Cardiac muscle cell (in vitro differentiated cells and primary cell): ENCODE measurements at regions not wholly inside any gene's neighbourhood (a gene's known extent, or its start where the extent isn't known, plus 50 kb on each side); places are given as distances from the start of the nearest gene placed in this dataset.

Experiments used
- DNase-seq, 2 donors: peaks; one replicate each; pipeline versions ENCODE4 v3.0.0 to v3.0.0-alpha.2; 2010 to 2017; ENCODE audit warnings: low read depth in 1 of 2, low spot score in 1 of 2
- H3K27ac ChIP-seq: fragments of 200-600 bp; sonication (generic); 2 replicates; pipeline ENCODE4 v1.5.1; 2016
- H3K27me3 ChIP-seq: fragments of 200-600 bp; sonication (generic); 2 replicates; pipeline ENCODE4 v1.6.0; 2016; ENCODE audit warnings: control low read depth
- H3K36me3 ChIP-seq: fragments of 200-600 bp; sonication (generic); 2 replicates; pipeline ENCODE4 v1.5.1; 2016; ENCODE audit warnings: control low read depth
- H3K4me1 ChIP-seq: fragments of 200-600 bp; sonication (generic); 2 replicates; pipeline ENCODE4 v1.8.1; 2017; ENCODE audit warnings: low read depth, mild to moderate bottlenecking, mixed run types
- H3K4me3 ChIP-seq: fragments of 200-600 bp; sonication (generic); 2 replicates; pipeline ENCODE4 v1.5.1; 2016; ENCODE audit warnings: mild to moderate bottlenecking
- H3K9me3 ChIP-seq: fragments of 200-600 bp; sonication (generic); 2 replicates; pipeline ENCODE4 v1.5.1; 2017; ENCODE audit warnings: low read depth, mild to moderate bottlenecking, control low read depth
- TF ChIP-seq, protein P1 (sequence below): IDR thresholded peaks from 2 replicates; pipeline ENCODE4 v1.5.1; 2012; ENCODE audit warnings: low read depth, mild to moderate bottlenecking, low read length

- TF ChIP-seq, protein P1, sequence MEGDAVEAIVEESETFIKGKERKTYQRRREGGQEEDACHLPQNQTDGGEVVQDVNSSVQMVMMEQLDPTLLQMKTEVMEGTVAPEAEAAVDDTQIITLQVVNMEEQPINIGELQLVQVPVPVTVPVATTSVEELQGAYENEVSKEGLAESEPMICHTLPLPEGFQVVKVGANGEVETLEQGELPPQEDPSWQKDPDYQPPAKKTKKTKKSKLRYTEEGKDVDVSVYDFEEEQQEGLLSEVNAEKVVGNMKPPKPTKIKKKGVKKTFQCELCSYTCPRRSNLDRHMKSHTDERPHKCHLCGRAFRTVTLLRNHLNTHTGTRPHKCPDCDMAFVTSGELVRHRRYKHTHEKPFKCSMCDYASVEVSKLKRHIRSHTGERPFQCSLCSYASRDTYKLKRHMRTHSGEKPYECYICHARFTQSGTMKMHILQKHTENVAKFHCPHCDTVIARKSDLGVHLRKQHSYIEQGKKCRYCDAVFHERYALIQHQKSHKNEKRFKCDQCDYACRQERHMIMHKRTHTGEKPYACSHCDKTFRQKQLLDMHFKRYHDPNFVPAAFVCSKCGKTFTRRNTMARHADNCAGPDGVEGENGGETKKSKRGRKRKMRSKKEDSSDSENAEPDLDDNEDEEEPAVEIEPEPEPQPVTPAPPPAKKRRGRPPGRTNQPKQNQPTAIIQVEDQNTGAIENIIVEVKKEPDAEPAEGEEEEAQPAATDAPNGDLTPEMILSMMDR = no peak
Measured at GRCh38 chr20:57800791-57801430, 91.1 kb upstream of the PMEPA1 start.

GRCh38 chr20:57797401-57797800 lies 87.6 kb upstream of the PMEPA1 start:
- Histone ChIP-seq H3K36me3 (no peaks in the 10 kb centered on the region), H3K27ac (no peak overlapping the region), H3K4me3 (no peak overlapping the region), H3K9me3 (no peaks in the 10 kb centered on the region), H3K27me3 (no peaks in the 10 kb centered on the region), H3K4me1 (no peaks in the 10 kb centered on the region)
- no peak for DNase-seq
- TF ChIP-seq, protein P1 = no peak

More at GRCh38 chr20:57800791-57801430, 91.1 kb upstream of the PMEPA1 start:
- Histone ChIP-seq H3K36me3 (no peaks in the 10 kb centered on the region), H3K27ac (no peak overlapping the region), H3K4me3 (no peak overlapping the region), H3K4me1 (no peaks in the 10 kb centered on the region), H3K27me3 (no peaks in the 10 kb centered on the region), H3K9me3 (no peaks in the 10 kb centered on the region)
- no peak for DNase-seq

DNA sequence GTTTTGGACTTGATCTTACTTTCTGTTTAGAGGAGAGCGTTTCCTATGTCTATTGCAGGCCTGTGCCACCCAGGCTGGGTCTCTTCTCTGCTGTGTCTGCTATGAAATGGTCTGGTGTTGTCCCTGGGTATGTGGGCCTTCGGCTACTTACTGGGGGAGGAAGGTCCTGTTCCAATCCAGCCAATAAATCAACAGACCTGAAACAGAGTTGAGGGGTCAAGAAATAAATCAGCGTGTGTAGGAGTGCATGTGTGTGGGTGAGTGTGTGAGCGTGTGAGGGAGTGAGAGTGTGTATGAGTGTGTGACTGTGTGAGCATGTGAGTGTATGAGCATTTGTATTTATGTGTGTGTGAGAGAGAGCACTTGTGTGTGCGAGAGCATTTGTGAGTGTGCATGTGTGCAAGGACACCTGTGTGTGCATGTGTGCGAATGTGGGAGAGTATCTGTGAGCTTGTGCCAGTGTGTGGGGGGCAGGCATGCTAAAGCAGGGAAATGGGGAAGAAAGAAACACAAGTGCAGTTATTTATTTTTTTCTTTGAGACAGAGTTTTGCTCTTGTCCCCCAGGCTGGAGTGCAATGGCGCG lies 86.3 kb upstream of the PMEPA1 start:
- H3K4me1 ChIP-seq = no peaks in the 10 kb centered on the region
- H3K27me3 ChIP-seq = no peaks in the 10 kb centered on the region
- H3K4me3 ChIP-seq = no peak overlapping the region
- no peaks in the 10 kb centered on the region for H3K36me3 ChIP-seq
- no peak for DNase-seq
- TF ChIP-seq, protein P1 = no peak
- no peak overlapping the region for H3K27ac ChIP-seq
- no peaks in the 10 kb centered on the region for H3K9me3 ChIP-seq

DNA sequence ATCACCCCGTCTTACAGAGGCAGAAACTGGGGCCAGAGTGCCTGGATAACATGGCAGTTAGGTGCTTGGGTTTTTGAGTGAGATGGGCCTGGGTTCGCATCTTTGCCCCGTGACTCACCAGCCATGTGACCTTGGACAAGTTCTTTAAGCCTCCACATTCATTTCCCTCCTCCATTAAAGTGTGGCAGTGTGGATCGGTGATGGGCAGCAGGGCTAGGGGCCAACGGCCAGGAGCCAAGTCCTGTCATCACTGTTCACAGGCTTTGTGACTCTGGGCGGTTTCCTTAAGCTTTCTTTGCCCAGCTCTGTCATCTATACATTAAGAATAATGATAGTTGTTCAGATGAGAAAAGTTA lies 85.5 kb upstream of the PMEPA1 start:
- H3K4me3 ChIP-seq = no peak overlapping the region
- H3K4me1 ChIP-seq = no peaks in the 10 kb centered on the region
- H3K9me3 ChIP-seq = no peaks in the 10 kb centered on the region
- H3K36me3 ChIP-seq = no peaks in the 10 kb centered on the region
- peak in 1 of 2 donors; percentile 32 for DNase-seq
- H3K27me3 ChIP-seq = no peaks in the 10 kb centered on the region
- TF ChIP-seq, protein P1 = no peak
- H3K27ac ChIP-seq = no peak overlapping the region

GRCh38 chr20:57794600-57795341 lies 85.0 kb upstream of the PMEPA1 start:
- no peak for DNase-seq

More at GRCh38 chr20:57794600-57795341, 85.0 kb upstream of the PMEPA1 start:
- Histone ChIP-seq H3K4me3 (no peak overlapping the region), H3K4me1 (no peaks in the 10 kb centered on the region), H3K27ac (no peak overlapping the region), H3K9me3 (no peaks in the 10 kb centered on the region), H3K36me3 (no peaks in the 10 kb centered on the region), H3K27me3 (no peaks in the 10 kb centered on the region)
- TF ChIP-seq, protein P1 = no peak
